ENCODE measurements at regions not wholly inside any gene's neighbourhood (a gene's known extent, or its start where the extent isn't known, plus 50 kb on each side); places are given as distances from the start of the nearest gene placed in this dataset.

DNA sequence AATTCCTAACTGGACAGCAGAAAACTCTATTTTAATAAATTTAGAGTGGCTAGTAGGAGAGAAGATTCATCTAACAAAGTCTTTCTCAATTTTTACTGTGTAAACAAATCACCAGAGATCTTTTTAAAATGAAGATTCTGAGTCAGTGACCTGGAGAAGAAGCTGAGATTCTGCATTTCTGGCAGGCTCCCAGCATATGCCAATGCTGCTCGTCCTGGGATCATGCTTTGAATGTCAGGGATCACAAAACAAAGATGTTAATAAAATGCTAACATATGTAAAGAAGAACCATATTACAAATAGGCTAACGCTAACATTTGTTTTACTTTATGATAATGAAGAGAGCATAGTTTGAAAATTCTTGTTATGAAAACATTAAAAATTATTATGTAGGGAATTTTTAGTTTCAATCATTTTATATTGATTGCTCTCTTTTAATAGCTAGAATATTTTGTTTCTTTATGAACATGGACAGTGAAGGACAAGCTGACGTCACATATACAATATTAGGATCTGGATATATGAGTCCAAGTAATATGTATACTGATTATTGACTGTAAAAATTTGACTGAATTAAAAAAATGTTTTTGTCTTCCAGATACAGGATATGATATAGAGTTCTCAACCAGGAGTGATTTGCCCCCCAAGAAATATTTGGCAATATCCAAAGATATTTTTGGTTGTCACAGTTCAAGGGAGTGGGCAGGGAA lies 160.8 kb upstream of the GPR149 start:
- no peaks in the 10 kb centered on the region for H3K36me3 Mint-ChIP-seq
- DNase-seq (ENCODE audit: extremely low spot score, unreplicated experiment): no peak
- no peaks in the 10 kb centered on the region for H3K27me3 Mint-ChIP-seq
- H3K4me3 Mint-ChIP-seq: no peak overlapping the region
- H3K9me3 Mint-ChIP-seq: no peaks in the 10 kb centered on the region
- H3K4me1 Mint-ChIP-seq (ENCODE audit: unreplicated experiment): no peaks in the 10 kb centered on the region
- no peak overlapping the region for H3K27ac Mint-ChIP-seq
- TF ChIP-seq, protein P1, sequence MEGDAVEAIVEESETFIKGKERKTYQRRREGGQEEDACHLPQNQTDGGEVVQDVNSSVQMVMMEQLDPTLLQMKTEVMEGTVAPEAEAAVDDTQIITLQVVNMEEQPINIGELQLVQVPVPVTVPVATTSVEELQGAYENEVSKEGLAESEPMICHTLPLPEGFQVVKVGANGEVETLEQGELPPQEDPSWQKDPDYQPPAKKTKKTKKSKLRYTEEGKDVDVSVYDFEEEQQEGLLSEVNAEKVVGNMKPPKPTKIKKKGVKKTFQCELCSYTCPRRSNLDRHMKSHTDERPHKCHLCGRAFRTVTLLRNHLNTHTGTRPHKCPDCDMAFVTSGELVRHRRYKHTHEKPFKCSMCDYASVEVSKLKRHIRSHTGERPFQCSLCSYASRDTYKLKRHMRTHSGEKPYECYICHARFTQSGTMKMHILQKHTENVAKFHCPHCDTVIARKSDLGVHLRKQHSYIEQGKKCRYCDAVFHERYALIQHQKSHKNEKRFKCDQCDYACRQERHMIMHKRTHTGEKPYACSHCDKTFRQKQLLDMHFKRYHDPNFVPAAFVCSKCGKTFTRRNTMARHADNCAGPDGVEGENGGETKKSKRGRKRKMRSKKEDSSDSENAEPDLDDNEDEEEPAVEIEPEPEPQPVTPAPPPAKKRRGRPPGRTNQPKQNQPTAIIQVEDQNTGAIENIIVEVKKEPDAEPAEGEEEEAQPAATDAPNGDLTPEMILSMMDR (conservative IDR thresholded peaks at IDR 0.05): no peak

DNA sequence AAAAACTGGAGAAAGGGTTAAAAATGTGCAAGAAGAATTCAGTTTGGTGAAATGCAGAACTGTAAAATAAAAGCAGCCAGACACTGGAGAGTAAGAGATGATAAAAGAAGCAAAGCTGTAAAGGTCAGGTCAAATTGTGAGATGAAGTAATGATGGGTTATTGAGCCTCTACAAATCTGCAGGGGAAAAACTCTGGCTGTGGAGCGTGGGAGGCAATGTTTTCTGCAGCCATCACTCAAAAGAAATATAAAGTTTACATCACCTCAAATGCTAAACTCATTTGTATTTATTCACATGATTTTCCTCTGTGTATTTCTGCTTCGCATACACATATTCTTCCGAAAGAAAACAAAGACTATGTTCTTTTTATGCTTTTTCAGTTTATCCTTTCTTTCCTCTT lies 158.8 kb upstream of the GPR149 start:
- Mint-ChIP-seq H3K27me3 (no peaks in the 10 kb centered on the region), H3K36me3 (no peaks in the 10 kb centered on the region), H3K27ac (no peak overlapping the region), H3K4me1 (ENCODE audit: unreplicated experiment) (no peaks in the 10 kb centered on the region), H3K4me3 (no peak overlapping the region), H3K9me3 (no peaks in the 10 kb centered on the region)
- TF ChIP-seq, protein P1 (conservative IDR thresholded peaks at IDR 0.05): no peak
- DNase-seq (ENCODE audit: extremely low spot score, unreplicated experiment): no peak

DNA sequence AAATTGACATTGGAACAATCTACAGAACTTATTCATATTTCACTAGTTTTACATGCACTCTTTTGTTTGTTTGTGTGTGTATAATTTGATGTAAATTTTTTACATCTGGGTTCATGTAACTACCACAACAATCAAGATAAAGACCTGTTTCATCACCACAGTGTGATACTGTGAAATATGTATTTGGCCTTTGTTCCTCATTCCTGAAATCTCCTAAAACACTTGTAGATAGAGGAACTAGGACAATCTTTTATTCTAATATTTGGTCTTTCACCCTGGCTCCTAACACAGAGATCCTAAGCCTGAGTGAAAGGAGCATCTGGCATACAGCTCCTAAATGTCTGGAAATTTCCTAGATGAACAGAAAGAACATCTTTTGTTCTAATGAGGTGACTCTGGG lies 155.0 kb upstream of the GPR149 start:
- Mint-ChIP-seq H3K4me3 (no peak overlapping the region), H3K4me1 (ENCODE audit: unreplicated experiment) (no peaks in the 10 kb centered on the region), H3K27me3 (no peaks in the 10 kb centered on the region), H3K36me3 (no peaks in the 10 kb centered on the region), H3K9me3 (no peaks in the 10 kb centered on the region), H3K27ac (no peak overlapping the region)
- TF ChIP-seq, protein P1 (conservative IDR thresholded peaks at IDR 0.05): no peak
- DNase-seq (ENCODE audit: extremely low spot score, unreplicated experiment): no peak

DNA sequence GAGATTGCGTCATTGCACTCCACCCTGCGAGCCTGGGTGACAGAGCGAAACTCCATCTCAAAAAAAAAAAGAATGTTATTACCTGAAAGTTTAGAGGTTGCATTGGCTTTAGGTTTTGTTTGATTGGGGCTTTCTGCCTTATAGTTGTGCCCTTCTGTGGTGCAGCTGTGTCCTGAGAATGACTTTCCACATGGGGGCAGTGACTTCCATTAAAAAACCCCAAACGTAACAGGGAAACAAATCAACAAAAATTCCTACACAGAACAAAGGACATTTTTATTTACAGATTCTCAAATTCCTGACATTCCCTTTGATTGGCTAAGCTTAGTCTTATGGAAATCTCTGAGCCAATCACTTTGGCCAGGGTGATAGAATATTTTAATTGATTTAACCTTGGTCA lies 154.1 kb upstream of the GPR149 start:
- H3K27ac Mint-ChIP-seq: no peak overlapping the region
- DNase-seq (ENCODE audit: extremely low spot score, unreplicated experiment): no peak
- no peaks in the 10 kb centered on the region for H3K27me3 Mint-ChIP-seq
- H3K36me3 Mint-ChIP-seq: no peaks in the 10 kb centered on the region
- no peaks in the 10 kb centered on the region for H3K9me3 Mint-ChIP-seq
- no peaks in the 10 kb centered on the region for H3K4me1 Mint-ChIP-seq (ENCODE audit: unreplicated experiment)
- H3K4me3 Mint-ChIP-seq: no peak overlapping the region
- TF ChIP-seq, protein P1 (conservative IDR thresholded peaks at IDR 0.05): no peak

DNA sequence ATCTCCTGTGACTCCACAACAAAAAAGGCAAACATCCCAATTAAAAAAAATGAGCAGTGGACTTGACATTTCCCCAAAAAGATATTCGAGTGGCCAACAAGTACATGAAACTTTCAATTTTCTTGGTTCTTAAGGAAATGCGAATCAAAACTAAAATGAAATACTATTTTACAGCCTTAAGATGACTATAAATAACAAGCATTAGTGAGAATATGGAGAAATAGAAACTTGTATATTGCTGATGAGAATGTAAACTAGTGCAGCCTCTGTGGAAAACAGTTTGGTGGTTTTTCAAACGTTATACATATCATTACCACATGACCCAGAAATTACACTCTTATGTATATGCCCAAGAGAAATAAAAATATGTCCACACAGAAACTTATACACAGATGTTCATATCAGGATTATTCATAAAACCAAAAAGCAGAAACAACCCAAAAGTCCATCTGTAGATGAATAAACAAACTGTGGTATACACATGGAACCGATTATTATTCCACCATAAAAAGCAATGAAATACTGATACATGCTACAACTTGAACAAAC lies 153.2 kb upstream of the GPR149 start:
- no peak for DNase-seq (ENCODE audit: extremely low spot score, unreplicated experiment)
- TF ChIP-seq, protein P1 (conservative IDR thresholded peaks at IDR 0.05): no peak
- no peak overlapping the region for H3K4me3 Mint-ChIP-seq
- H3K27me3 Mint-ChIP-seq: no peaks in the 10 kb centered on the region
- no peaks in the 10 kb centered on the region for H3K36me3 Mint-ChIP-seq
- H3K4me1 Mint-ChIP-seq (ENCODE audit: unreplicated experiment): no peaks in the 10 kb centered on the region
- no peak overlapping the region for H3K27ac Mint-ChIP-seq
- H3K9me3 Mint-ChIP-seq: no peaks in the 10 kb centered on the region
